Lung (tissue), 11 donors: ENCODE measurements at regions not wholly inside any gene's neighbourhood (a gene's known extent, or its start where the extent isn't known, plus 50 kb on each side); places are given as distances from the start of the nearest gene placed in this dataset.
"Not testable (repeated sequence)": the region's sequence is repeated elsewhere in the genome, so short reads cannot be mapped to it uniquely, and the experiment has no call there.

Experiments used
- ATAC-seq: fragments of 200-7000 bp; cut with Tn5 transposase; one replicate; pipeline ENCODE4 v1.9.1; 2020; ENCODE audit warnings: moderate number of reproducible peaks; ENCODE audit not compliant: insufficient read depth, low FRiP score
- DNase-seq, 3 donors: peaks; one replicate each; pipeline ENCODE4 v3.0.0-alpha.2; 2013 to 2017
- H3K27ac ChIP-seq, 2 donors: one replicate each; pipeline ENCODE4 v1.5.1; 2013; ENCODE audit warnings: mild to moderate bottlenecking in 2 of 2, moderate library complexity in 2 of 2, control low read depth in 1 of 2, inconsistent platforms in 1 of 2, low read depth in 1 of 2, low read length in 1 of 2
- H3K27me3 ChIP-seq, 3 donors: one replicate each; pipeline ENCODE4 v1.5.1; 2013; ENCODE audit warnings: low read length in 2 of 3; ENCODE audit not compliant: control insufficient read depth in 3 of 3, insufficient read depth in 3 of 3
- H3K36me3 ChIP-seq, 4 donors: one replicate each; pipeline ENCODE4 v1.5.1; 2013; ENCODE audit warnings: low read length in 4 of 4, mild to moderate bottlenecking in 1 of 4, moderate library complexity in 1 of 4; ENCODE audit not compliant: control insufficient read depth in 4 of 4, insufficient read depth in 4 of 4
- H3K4me1 ChIP-seq, 5 donors: one replicate each; pipeline ENCODE4 v1.5.1; 2013; ENCODE audit warnings: low read length in 5 of 5, mild to moderate bottlenecking in 2 of 5, moderate library complexity in 1 of 5; ENCODE audit not compliant: control insufficient read depth in 5 of 5, insufficient read depth in 5 of 5
- H3K4me3 ChIP-seq: one replicate; pipeline ENCODE4 v1.5.1; 2013; ENCODE audit warnings: mild to moderate bottlenecking, control low read depth, moderate library complexity
- H3K9ac ChIP-seq, 2 donors: one replicate each; pipeline ENCODE4 v1.5.1; 2013; ENCODE audit warnings: low read length in 2 of 2, control low read depth in 1 of 2; ENCODE audit not compliant: insufficient read depth in 1 of 2
- H3K9me3 ChIP-seq, 4 donors: one replicate each; pipeline ENCODE4 v1.5.1; 2013; ENCODE audit warnings: low read length in 3 of 4, mild to moderate bottlenecking in 1 of 4, moderate library complexity in 1 of 4; ENCODE audit not compliant: control insufficient read depth in 4 of 4, insufficient read depth in 3 of 4
- CTCF ChIP-seq: IDR thresholded peaks from 2 replicates; pipeline ENCODE4 v1.5.1; 2012; ENCODE audit warnings: mild to moderate bottlenecking; ENCODE audit errors: control extremely low read depth, extremely low read depth
- WGBS, 2 donors: extraction: QIAGEN DNeasy Blood & Tissue Kit; methylation state at CpG; one replicate each; pipeline ENCODE4 v1.1.7; 2013; 5-methylcytosine and 5-hydroxymethylcytosine counted together
- donor health status: control.
- donor health status: control.
- donor health status: Bipolar disorder and iron deficiency.
- donor health status: healthy.
- donor health status: DM: yes; HTN: yes; CAD: no.

DNA sequence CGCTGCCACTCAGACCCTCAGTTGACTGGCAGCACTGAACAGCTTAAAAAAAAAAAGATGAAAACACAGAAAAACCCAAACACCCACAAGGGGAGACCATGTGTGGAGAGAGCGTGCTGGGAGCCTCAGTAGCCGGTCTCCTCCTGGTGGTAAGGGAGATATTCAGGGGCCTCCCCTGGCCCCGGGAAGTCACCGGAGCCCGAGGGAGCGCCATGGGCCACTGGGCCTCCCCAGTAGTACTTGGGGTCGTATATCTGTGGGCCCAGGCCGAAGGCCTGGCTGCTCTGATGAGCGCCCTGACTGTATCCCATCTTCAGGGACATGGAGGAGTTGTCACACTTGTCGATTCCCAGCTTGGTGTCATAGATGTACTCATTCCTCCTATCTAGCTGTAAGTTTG lies 145.7 kb upstream of the TEKT4 start:
- no peaks in the 10 kb centered on the region for H3K36me3 ChIP-seq
- DNase-seq (no peak), ATAC-seq (no peak)
- H3K9ac ChIP-seq = no peak overlapping the region
- H3K9me3 ChIP-seq = no peaks in the 10 kb centered on the region
- WGBS, 2 donors = 89% methylated on average over 11 of the region's 11 CpGs
- no peak overlapping the region for H3K27ac ChIP-seq
- H3K27me3 ChIP-seq = no peaks in the 10 kb centered on the region
- no peak overlapping the region for H3K4me3 ChIP-seq
- no peaks in the 10 kb centered on the region for H3K4me1 ChIP-seq
- TF ChIP-seq CTCF = no peak

DNA sequence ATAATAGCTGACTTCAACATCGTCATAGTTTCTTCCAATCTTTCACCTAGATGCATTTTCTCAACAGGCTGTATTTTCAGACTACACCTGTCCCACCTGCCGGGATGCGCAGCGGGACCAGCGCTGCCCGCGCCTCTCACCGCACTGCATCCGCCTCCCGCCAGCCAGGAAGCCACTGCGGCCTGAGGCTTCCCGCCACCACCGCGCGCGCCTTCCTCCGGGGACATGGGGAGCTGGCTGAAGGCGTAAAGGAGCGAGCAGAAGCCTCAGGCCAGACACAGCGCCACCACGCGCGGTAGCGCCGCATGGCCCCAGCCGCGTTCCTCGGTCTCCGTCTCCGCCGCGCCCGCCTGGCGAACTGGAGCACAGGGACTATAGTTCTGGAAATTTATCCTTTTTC lies 135.7 kb upstream of the TEKT4 start:
- H3K9me3 ChIP-seq, ATAC-seq: not testable (repeated sequence)
- WGBS, 2 donors = 4 to 7% methylated on average over 20 to 34 of the region's 34 CpGs

DNA sequence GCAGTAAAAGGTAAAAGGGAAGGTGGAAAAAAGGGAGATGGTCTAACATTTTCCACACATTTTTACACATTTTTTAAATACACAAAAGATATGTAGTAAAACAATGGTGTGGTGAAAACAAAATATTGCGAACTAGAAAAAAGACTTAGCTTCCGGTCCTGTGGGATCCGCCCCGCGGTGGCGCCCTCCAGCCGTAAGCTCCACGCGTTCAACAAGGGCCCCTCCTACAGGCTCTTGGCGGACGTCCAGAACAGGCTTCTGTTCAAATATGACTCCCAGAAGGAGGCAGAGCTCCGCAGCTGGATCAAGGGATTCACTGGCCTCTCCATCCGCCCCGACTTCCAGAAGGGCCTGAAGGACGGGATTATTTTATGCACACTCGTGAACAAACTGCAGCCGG lies 134.1 kb upstream of the TEKT4 start:
- H3K36me3 ChIP-seq, ATAC-seq, H3K27ac ChIP-seq, H3K9me3 ChIP-seq, H3K27me3 ChIP-seq, DNase-seq, H3K9ac ChIP-seq, H3K4me1 ChIP-seq, H3K4me3 ChIP-seq: not testable (repeated sequence)
- 76 to 91% methylated on average over 11 to 17 of the region's 17 CpGs for WGBS, 2 donors

More for the DNA sequence above, 135.7 kb upstream of the TEKT4 start:
- H3K27me3 ChIP-seq, H3K9ac ChIP-seq, H3K27ac ChIP-seq, H3K4me1 ChIP-seq, H3K4me3 ChIP-seq, H3K36me3 ChIP-seq: not testable (repeated sequence)
- peak in 1 of 3 donors; percentile 0 for DNase-seq

GRCh38 chr2:94737736-94738342 lies 133.4 kb upstream of the TEKT4 start:
- WGBS, 2 donors = 92% methylated on average over 25 of the region's 25 CpGs
- not testable (repeated sequence) for H3K9me3 ChIP-seq, H3K27ac ChIP-seq, H3K9ac ChIP-seq, ATAC-seq, DNase-seq, H3K36me3 ChIP-seq, H3K4me1 ChIP-seq, H3K4me3 ChIP-seq, H3K27me3 ChIP-seq

- Histone ChIP-seq H3K36me3 (no peaks in the 10 kb centered on the region), H3K9ac (no peak overlapping the region), H3K27me3 (peaks cover 0 to 3% (median 0%) of the 10 kb centered on the region in 3 donors), H3K27ac (no peak overlapping the region), H3K4me1 (no peaks in the 10 kb centered on the region), H3K9me3 (no peaks in the 10 kb centered on the region), H3K4me3 (no peak overlapping the region)
- WGBS, 2 donors = 82 to 93% methylated on average over 2 of the region's 2 CpGs
- no peak for ATAC-seq
- no peak for TF ChIP-seq CTCF
- no peak for DNase-seq
These were observed 117.7 kb upstream of the TEKT4 start for GRCh38 chr2:94753466-94753998.
